ENCODE measurements at regions not wholly inside any gene's neighbourhood (a gene's known extent, or its start where the extent isn't known, plus 50 kb on each side); places are given as distances from the start of the nearest gene placed in this dataset.

- ATAC-seq (ENCODE audit: low read depth) (no peak), DNase-seq (no peak)
- Histone ChIP-seq H3K4me2 (replicated peaks; ENCODE audit: low read depth, low read length, poor library complexity, severe bottlenecking) (no peak overlapping the region), H3K36me3 (replicated peaks in 1 of 2; ENCODE audit: control extremely low read depth in 1 of 2, control insufficient read depth in 1 of 2, extremely low read depth in 1 of 2, insufficient read depth in 2 of 2, low read length in 1 of 2) (no peaks in the 10 kb centered on the region), H3K4me1 (ENCODE audit: control insufficient read depth in 2 of 2, insufficient read depth in 2 of 2, low read length in 2 of 2) (no peaks in the 10 kb centered on the region), H3K27ac (ENCODE audit: low read length in 2 of 2) (no peak overlapping the region), H3K27me3 (replicated peaks in 1 of 4; ENCODE audit: control extremely low read depth in 1 of 4, control insufficient read depth in 3 of 4, insufficient read depth in 4 of 4, low read length in 3 of 4) (no peaks in the 10 kb centered on the region), H4K20me1 (ENCODE audit: control insufficient read depth, insufficient read depth, low read length, poor library complexity, severe bottlenecking) (no peaks in the 10 kb centered on the region), H3K79me2 (ENCODE audit: control insufficient read depth, insufficient read depth, low read length) (no peaks in the 10 kb centered on the region), H3K9ac (ENCODE audit: low read length) (no peak overlapping the region), H2AFZ (ENCODE audit: insufficient read depth, low read depth, low read length, poor library complexity, severe bottlenecking) (no peak overlapping the region), H3K4me3 (ENCODE audit: control extremely low read depth in 1 of 5, extremely low read depth in 1 of 5, insufficient read depth in 1 of 5, low read depth in 2 of 5, low read length in 4 of 5) (no peak overlapping the region), H3K9me3 (ENCODE audit: control extremely low read depth in 1 of 3, control insufficient read depth in 2 of 3, insufficient read depth in 1 of 3, low read length in 2 of 3) (no peaks in the 10 kb centered on the region)
- intact Hi-C loops (cut with micrococcal nuclease), result no loop called here
- no peaks in the 10 kb centered on the region for H3K27me3 Mint-ChIP-seq
- H3K4me3 Mint-ChIP-seq, result no peak overlapping the region
- H3K27ac Mint-ChIP-seq, result no peak overlapping the region
- CTCF ChIA-PET, result no interaction called here
- no peaks in the 10 kb centered on the region for H3K9me3 Mint-ChIP-seq (ENCODE audit: insufficient read depth)
- TF ChIP-seq EZH2 (IDR thresholded peaks at IDR 0.05; ENCODE audit: borderline replicate concordance, insufficient read depth, low read depth, low read length, poor library complexity, severe bottlenecking) (no peak), CTCF (IDR thresholded peaks at IDR 0.05) (no peak)
- no peaks in the 10 kb centered on the region for H3K4me1 Mint-ChIP-seq
- POLR2A ChIA-PET, result no interaction called here
These were observed 222.1 kb downstream of the PCDH18 start for GRCh38 chr4:137310166-137310565.

GRCh38 chr4:137309424-137309823 lies 222.9 kb downstream of the PCDH18 start:
- no peak overlapping the region for H3K9ac ChIP-seq (ENCODE audit: low read length)
- Mint-ChIP-seq H3K9me3 (ENCODE audit: insufficient read depth) (no peaks in the 10 kb centered on the region), H3K4me1 (no peaks in the 10 kb centered on the region), H3K27me3 (no peaks in the 10 kb centered on the region), H3K4me3 (no peak overlapping the region), H3K27ac (no peak overlapping the region)
- no peaks in the 10 kb centered on the region for H3K4me1 ChIP-seq (ENCODE audit: control insufficient read depth in 2 of 2, insufficient read depth in 2 of 2, low read length in 2 of 2)
- ChIA-PET POLR2A (no interaction called here), CTCF (no interaction called here)
- H3K9me3 ChIP-seq (ENCODE audit: control extremely low read depth in 1 of 3, control insufficient read depth in 2 of 3, insufficient read depth in 1 of 3, low read length in 2 of 3), result no peaks in the 10 kb centered on the region
- no peaks in the 10 kb centered on the region for H3K36me3 ChIP-seq (replicated peaks in 1 of 2; ENCODE audit: control extremely low read depth in 1 of 2, control insufficient read depth in 1 of 2, extremely low read depth in 1 of 2, insufficient read depth in 2 of 2, low read length in 1 of 2)
- H4K20me1 ChIP-seq (ENCODE audit: control insufficient read depth, insufficient read depth, low read length, poor library complexity, severe bottlenecking), result no peaks in the 10 kb centered on the region
- H3K4me2 ChIP-seq (replicated peaks; ENCODE audit: low read depth, low read length, poor library complexity, severe bottlenecking), result no peak overlapping the region
- no peak for TF ChIP-seq CTCF (IDR thresholded peaks at IDR 0.05)
- no peak for TF ChIP-seq EZH2 (IDR thresholded peaks at IDR 0.05; ENCODE audit: borderline replicate concordance, insufficient read depth, low read depth, low read length, poor library complexity, severe bottlenecking)
- H3K79me2 ChIP-seq (ENCODE audit: control insufficient read depth, insufficient read depth, low read length), result no peaks in the 10 kb centered on the region
- intact Hi-C loops (cut with micrococcal nuclease), result no loop called here
- no peak for ATAC-seq (ENCODE audit: low read depth)
- no peak overlapping the region for H3K4me3 ChIP-seq (ENCODE audit: control extremely low read depth in 1 of 5, extremely low read depth in 1 of 5, insufficient read depth in 1 of 5, low read depth in 2 of 5, low read length in 4 of 5)
- WGBS (ENCODE audit: insufficient coverage), result no CpG with 5 or more reads among the region's 1 CpG
- H3K27ac ChIP-seq (ENCODE audit: low read length in 2 of 2), result no peak overlapping the region
- H2AFZ ChIP-seq (ENCODE audit: insufficient read depth, low read depth, low read length, poor library complexity, severe bottlenecking), result no peak overlapping the region
- no peaks in the 10 kb centered on the region for H3K27me3 ChIP-seq (replicated peaks in 1 of 4; ENCODE audit: control extremely low read depth in 1 of 4, control insufficient read depth in 3 of 4, insufficient read depth in 4 of 4, low read length in 3 of 4)
- no peak for DNase-seq
